LNCaP clone FGC (cell line): ENCODE measurements at regions not wholly inside any gene's neighbourhood (a gene's known extent, or its start where the extent isn't known, plus 50 kb on each side); places are given as distances from the start of the nearest gene placed in this dataset.

Source experiments
- DNase-seq: peaks from one replicate; pipeline ENCODE4 v3.0.0-alpha.2; 2011; ENCODE audit warnings: low read depth
- H3K4me3 ChIP-seq: 2 replicates; pipeline ENCODE4 v1.5.1; 2011; ENCODE audit warnings: mild to moderate bottlenecking, low read depth, low read length, control low read depth
- CTCF ChIP-seq: IDR thresholded peaks from 2 replicates; pipeline ENCODE4 v1.5.1; 2012; ENCODE audit warnings: mild to moderate bottlenecking; ENCODE audit not compliant: control insufficient read depth, insufficient read depth; ENCODE audit errors: extremely low read depth

DNA sequence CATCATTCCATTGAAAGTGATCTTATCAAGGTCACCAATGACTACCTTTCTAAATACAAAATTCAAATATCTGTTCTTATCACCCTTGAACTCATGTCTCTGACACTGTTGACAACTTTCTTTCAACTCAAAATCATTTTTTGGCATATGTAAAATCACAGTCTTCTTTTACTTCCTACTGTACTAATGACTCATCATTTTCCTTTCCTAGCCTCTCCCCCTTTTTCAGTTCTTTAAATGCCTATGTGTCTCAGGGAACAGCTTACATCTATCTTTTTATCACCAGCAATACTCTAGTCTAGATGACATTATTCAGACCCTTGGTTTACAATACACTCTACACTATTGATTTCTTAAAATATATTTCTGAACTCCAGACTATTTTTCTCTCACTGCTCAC, 2220.7 kb upstream of the RAG2 start:
- no peak for TF ChIP-seq CTCF
- H3K4me3 ChIP-seq = no peak overlapping the region
- no peak for DNase-seq

DNA sequence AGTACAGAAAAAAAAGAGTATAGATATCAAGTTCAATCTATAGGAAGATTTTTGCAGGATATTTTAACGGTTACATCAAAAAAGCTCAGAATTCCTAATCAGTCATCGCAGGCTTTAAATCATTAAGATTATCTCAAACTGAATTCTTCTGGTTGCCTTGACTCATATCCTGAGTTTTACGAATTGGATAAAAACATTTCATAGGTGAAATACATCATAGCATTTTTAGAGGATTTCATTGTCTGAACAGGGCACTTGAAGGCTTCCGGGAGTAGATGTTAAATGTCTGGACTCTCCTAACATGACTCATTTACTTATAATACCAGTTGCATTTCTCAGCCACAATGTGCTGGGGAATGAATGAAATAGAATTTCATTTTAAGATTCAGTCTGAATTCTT, 2216.6 kb upstream of the RAG2 start:
- H3K4me3 ChIP-seq = no peak overlapping the region
- no peak for DNase-seq
- no peak for TF ChIP-seq CTCF

- no peak overlapping the region for H3K4me3 ChIP-seq
- no peak for TF ChIP-seq CTCF
- no peak for DNase-seq
Observed at GRCh38 chr11:38809521-38809920, 2211.5 kb upstream of the RAG2 start.

DNA sequence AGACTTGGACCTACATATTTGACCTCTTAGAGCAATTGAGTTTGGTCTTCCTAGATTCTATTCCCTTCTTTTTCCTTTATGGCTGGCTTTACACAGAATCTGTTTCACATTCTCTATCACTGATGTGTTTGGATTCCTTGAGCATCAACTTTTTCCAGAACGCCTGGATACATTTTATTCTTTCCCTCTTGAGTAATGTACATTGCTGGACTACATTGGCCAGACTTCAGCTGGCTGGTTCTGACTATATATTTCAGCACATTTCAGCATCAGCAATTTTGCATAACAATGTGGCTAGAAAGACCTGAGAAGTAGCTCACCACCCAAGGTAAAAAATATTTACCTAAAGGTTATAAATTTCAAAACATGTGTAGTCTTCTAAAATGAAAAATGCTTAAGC, 2198.2 kb upstream of the RAG2 start:
- no peak for TF ChIP-seq CTCF
- H3K4me3 ChIP-seq = no peak overlapping the region
- no peak for DNase-seq

DNA sequence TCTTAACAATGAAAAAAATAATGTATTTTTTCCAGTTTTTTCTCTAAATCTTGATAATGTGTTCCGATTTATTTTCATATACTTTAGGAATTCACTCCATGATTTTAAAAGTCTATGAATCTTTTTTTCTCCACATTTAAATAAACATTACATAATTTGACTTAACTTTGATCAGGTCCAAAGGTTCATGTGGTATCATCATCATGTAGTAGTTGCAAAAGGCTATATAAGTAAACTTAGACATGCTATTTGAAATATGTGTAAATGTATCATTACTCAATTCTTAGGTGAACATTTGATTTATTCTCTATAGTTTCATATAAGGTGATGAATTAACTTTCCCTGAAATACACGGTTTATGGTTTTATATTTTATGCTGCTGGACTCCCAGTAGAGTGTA, 2197.0 kb upstream of the RAG2 start:
- no peak overlapping the region for H3K4me3 ChIP-seq
- TF ChIP-seq CTCF = no peak
- no peak for DNase-seq

DNA sequence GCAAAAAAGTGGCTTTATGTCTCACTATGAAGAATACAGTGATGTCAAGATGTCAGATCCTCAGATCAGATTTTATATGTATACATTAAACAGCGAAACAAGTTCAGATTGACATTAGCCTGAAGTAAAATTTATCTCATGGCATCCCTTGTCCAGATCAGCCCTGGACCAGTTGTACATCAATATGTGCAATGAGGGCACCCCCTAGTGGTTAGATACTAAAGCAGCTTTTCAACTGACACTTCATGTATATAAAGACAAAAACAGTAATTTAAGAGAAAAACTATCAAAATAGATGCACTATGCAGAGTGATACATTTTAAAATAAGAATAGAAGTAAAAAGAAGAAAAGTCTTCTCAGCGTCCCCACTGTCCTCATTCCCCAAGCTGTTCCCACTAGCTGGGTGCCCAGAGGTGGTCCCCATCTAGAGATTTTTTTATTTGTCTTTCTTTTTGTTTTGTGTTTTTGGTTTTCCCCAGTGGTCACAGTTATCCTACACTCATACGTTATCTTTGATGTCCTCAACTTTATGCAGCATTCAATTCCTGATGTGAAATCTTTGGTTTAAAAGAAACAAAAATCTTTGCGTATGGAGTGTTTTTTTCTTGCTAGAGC, 2193.4 kb upstream of the RAG2 start:
- TF ChIP-seq CTCF = peak; percentile 76
- peak; percentile 32 for DNase-seq
- no peak overlapping the region for H3K4me3 ChIP-seq

- no peak overlapping the region for H3K4me3 ChIP-seq
- DNase-seq = no peak
- TF ChIP-seq CTCF = no peak
Observed at GRCh38 chr11:38788561-38788960, 2190.5 kb upstream of the RAG2 start.
